CD8-positive, alpha-beta memory T cell (primary cell): ENCODE measurements at regions not wholly inside any gene's neighbourhood (a gene's known extent, or its start where the extent isn't known, plus 50 kb on each side); places are given as distances from the start of the nearest gene placed in this dataset.

Experiments
- CTCF ChIA-PET: fragments of 350-600 bp; sonication (Branson Sonifier 250); formaldehyde crosslinking; loops from one replicate; lab custom pipeline; 2021; ENCODE audit warnings: antibody characterized with exemption; lab: Charles Lee
- POLR2A ChIA-PET: fragments of 350-600 bp; sonication (Branson Sonifier 250); formaldehyde crosslinking; loops from one replicate; lab custom pipeline; 2021; ENCODE audit warnings: antibody characterized with exemption; lab: Charles Lee
- DNase-seq, 5 donors: peaks; one replicate each; pipeline versions ENCODE4 v3.0.0 to v3.0.0-alpha.2; 2020 to 2022; ENCODE audit warnings: mixed read lengths in 1 of 5
- H3K27ac ChIP-seq: one replicate; pipeline ENCODE4 v1.7.0; 2013; ENCODE audit warnings: low read depth, mild to moderate bottlenecking, low read length, moderate library complexity
- H3K27me3 ChIP-seq: 2 replicates; pipeline ENCODE4 v1.7.0; 2013; ENCODE audit warnings: low read length, mild to moderate bottlenecking; ENCODE audit not compliant: insufficient read depth, poor library complexity, severe bottlenecking
- H3K36me3 ChIP-seq: 2 replicates; pipeline ENCODE4 v1.7.0; 2013; ENCODE audit warnings: mild to moderate bottlenecking, low read length, moderate library complexity; ENCODE audit not compliant: insufficient read depth
- H3K4me1 ChIP-seq: 2 replicates; pipeline ENCODE4 v1.7.0; 2013; ENCODE audit warnings: mild to moderate bottlenecking, low read length, moderate library complexity; ENCODE audit not compliant: insufficient read depth
- H3K4me3 ChIP-seq: 2 replicates; pipeline ENCODE4 v1.7.0; 2013; ENCODE audit warnings: mild to moderate bottlenecking, low read length
- H3K9me3 ChIP-seq: 2 replicates; pipeline ENCODE4 v1.7.0; 2013; ENCODE audit warnings: mild to moderate bottlenecking, low read length
- H3K27ac Mint-ChIP-seq, 8 donors: one replicate each; pipeline ENCODE4 v1.8.0; 2020 to 2021; ENCODE audit warnings: mixed read lengths in 8 of 8, mild to moderate bottlenecking in 6 of 8, inconsistent platforms in 3 of 8, moderate library complexity in 3 of 8
- H3K27me3 Mint-ChIP-seq, 2 donors: one replicate each; pipeline ENCODE4 v1.8.0; 2020 to 2021; ENCODE audit warnings: mixed read lengths in 2 of 2, mild to moderate bottlenecking in 1 of 2, moderate library complexity in 1 of 2
- H3K36me3 Mint-ChIP-seq, 3 donors: one replicate each; pipeline ENCODE4 v1.8.0; 2020 to 2021; ENCODE audit warnings: mixed read lengths in 3 of 3, inconsistent platforms in 1 of 3, mild to moderate bottlenecking in 1 of 3
- H3K4me1 Mint-ChIP-seq, 3 donors: one replicate each; pipeline ENCODE4 v1.8.0; 2020 to 2021; ENCODE audit warnings: mixed read lengths in 3 of 3, inconsistent platforms in 1 of 3, mild to moderate bottlenecking in 1 of 3
- H3K4me3 Mint-ChIP-seq, 7 donors: one replicate each; pipeline ENCODE4 v1.8.0; 2020 to 2021; ENCODE audit warnings: mixed read lengths in 7 of 7, mild to moderate bottlenecking in 6 of 7, moderate library complexity in 4 of 7, inconsistent platforms in 2 of 7
- H3K9me3 Mint-ChIP-seq, 5 donors: one replicate each; pipeline ENCODE4 v1.8.0; 2020 to 2022; ENCODE audit warnings: mixed read lengths in 5 of 5, mild to moderate bottlenecking in 3 of 5, moderate library complexity in 2 of 5, inconsistent platforms in 1 of 5

GRCh38 chr2:13572466-13572865 is 855.7 kb downstream of the TRIB2 start:
- H3K9me3 Mint-ChIP-seq = peaks cover 0 to 7% (median 4%) of the 10 kb centered on the region in 5 donors
- Histone ChIP-seq H3K4me1 (no peaks in the 10 kb centered on the region), H3K9me3 (no peaks in the 10 kb centered on the region), H3K27ac (no peak overlapping the region), H3K27me3 (no peaks in the 10 kb centered on the region), H3K4me3 (no peak overlapping the region), H3K36me3 (no peaks in the 10 kb centered on the region)
- no peaks in the 10 kb centered on the region for H3K27me3 Mint-ChIP-seq
- no peak overlapping the region for H3K4me3 Mint-ChIP-seq
- ChIA-PET CTCF (no interaction called here), POLR2A (no interaction called here)
- no peak for DNase-seq
- H3K4me1 Mint-ChIP-seq = no peaks in the 10 kb centered on the region
- H3K27ac Mint-ChIP-seq = no peak overlapping the region
- no peaks in the 10 kb centered on the region for H3K36me3 Mint-ChIP-seq

GRCh38 chr2:13574831-13575230 is 858.1 kb downstream of the TRIB2 start:
- Histone ChIP-seq H3K36me3 (no peaks in the 10 kb centered on the region), H3K4me3 (no peak overlapping the region), H3K27me3 (no peaks in the 10 kb centered on the region), H3K27ac (no peak overlapping the region), H3K4me1 (no peaks in the 10 kb centered on the region), H3K9me3 (no peaks in the 10 kb centered on the region)
- Mint-ChIP-seq H3K9me3 (peaks cover 0 to 8% (median 4%) of the 10 kb centered on the region in 5 donors), H3K27ac (no peak overlapping the region), H3K36me3 (no peaks in the 10 kb centered on the region), H3K4me1 (no peaks in the 10 kb centered on the region), H3K27me3 (no peaks in the 10 kb centered on the region), H3K4me3 (no peak overlapping the region)
- POLR2A ChIA-PET = no interaction called here
- CTCF ChIA-PET = no interaction called here
- no peak for DNase-seq

- H3K27ac ChIP-seq = no peak overlapping the region
- no peaks in the 10 kb centered on the region for H3K9me3 ChIP-seq
- Mint-ChIP-seq H3K4me3 (no peak overlapping the region), H3K27me3 (peaks cover 0 to 1% of the 10 kb centered on the region in 2 donors), H3K36me3 (no peaks in the 10 kb centered on the region), H3K9me3 (peaks cover 0 to 8% (median 4%) of the 10 kb centered on the region in 5 donors), H3K27ac (no peak overlapping the region), H3K4me1 (no peaks in the 10 kb centered on the region)
- POLR2A ChIA-PET = no interaction called here
- no peaks in the 10 kb centered on the region for H3K4me1 ChIP-seq
- CTCF ChIA-PET = no interaction called here
- DNase-seq = no peak
- no peaks in the 10 kb centered on the region for H3K27me3 ChIP-seq
- H3K4me3 ChIP-seq = no peak overlapping the region
- H3K36me3 ChIP-seq = no peaks in the 10 kb centered on the region
Observed at GRCh38 chr2:13576406-13577036, 859.8 kb downstream of the TRIB2 start.

- Mint-ChIP-seq H3K4me1 (no peaks in the 10 kb centered on the region), H3K36me3 (no peaks in the 10 kb centered on the region), H3K27ac (no peak overlapping the region), H3K9me3 (peaks cover 0 to 8% (median 4%) of the 10 kb centered on the region in 5 donors), H3K4me3 (no peak overlapping the region), H3K27me3 (peaks cover 0 to 1% of the 10 kb centered on the region in 2 donors)
- ChIA-PET POLR2A (no interaction called here), CTCF (no interaction called here)
- Histone ChIP-seq H3K27me3 (no peaks in the 10 kb centered on the region), H3K27ac (no peak overlapping the region), H3K36me3 (no peaks in the 10 kb centered on the region), H3K9me3 (no peaks in the 10 kb centered on the region), H3K4me1 (no peaks in the 10 kb centered on the region), H3K4me3 (no peak overlapping the region)
- DNase-seq = no peak
Observed at GRCh38 chr2:13578547-13578946, 861.8 kb downstream of the TRIB2 start.

- Histone ChIP-seq H3K27ac (no peak overlapping the region), H3K36me3 (no peaks in the 10 kb centered on the region), H3K9me3 (no peaks in the 10 kb centered on the region), H3K27me3 (no peaks in the 10 kb centered on the region), H3K4me1 (no peaks in the 10 kb centered on the region), H3K4me3 (no peak overlapping the region)
- Mint-ChIP-seq H3K27me3 (peaks cover 0 to 1% of the 10 kb centered on the region in 2 donors), H3K27ac (no peak overlapping the region), H3K9me3 (peaks cover 0 to 7% (median 2%) of the 10 kb centered on the region in 5 donors), H3K36me3 (no peaks in the 10 kb centered on the region), H3K4me1 (no peaks in the 10 kb centered on the region), H3K4me3 (no peak overlapping the region)
- DNase-seq = no peak
- CTCF ChIA-PET = no interaction called here
- POLR2A ChIA-PET = no interaction called here
Observed at GRCh38 chr2:13581471-13581870, 864.7 kb downstream of the TRIB2 start.

- Histone ChIP-seq H3K4me1 (no peaks in the 10 kb centered on the region), H3K9me3 (no peaks in the 10 kb centered on the region), H3K27ac (no peak overlapping the region), H3K36me3 (no peaks in the 10 kb centered on the region), H3K27me3 (no peaks in the 10 kb centered on the region), H3K4me3 (no peak overlapping the region)
- DNase-seq = no peak
- Mint-ChIP-seq H3K4me3 (no peak overlapping the region), H3K27me3 (peaks cover 0 to 1% of the 10 kb centered on the region in 2 donors), H3K4me1 (no peaks in the 10 kb centered on the region), H3K27ac (no peak overlapping the region), H3K9me3 (peaks cover 0 to 12% (median 0%) of the 10 kb centered on the region in 5 donors), H3K36me3 (no peaks in the 10 kb centered on the region)
- ChIA-PET CTCF (no interaction called here), POLR2A (no interaction called here)
Observed at GRCh38 chr2:13583609-13584008, 866.9 kb downstream of the TRIB2 start.

- Histone ChIP-seq H3K36me3 (no peaks in the 10 kb centered on the region), H3K4me3 (no peak overlapping the region), H3K27ac (no peak overlapping the region), H3K9me3 (no peaks in the 10 kb centered on the region), H3K27me3 (no peaks in the 10 kb centered on the region), H3K4me1 (no peaks in the 10 kb centered on the region)
- no peaks in the 10 kb centered on the region for H3K4me1 Mint-ChIP-seq
- DNase-seq = no peak
- no peak overlapping the region for H3K27ac Mint-ChIP-seq
- H3K27me3 Mint-ChIP-seq = peaks cover 0 to 1% of the 10 kb centered on the region in 2 donors
- peaks cover 0 to 12% (median 0%) of the 10 kb centered on the region in 5 donors for H3K9me3 Mint-ChIP-seq
- H3K36me3 Mint-ChIP-seq = no peaks in the 10 kb centered on the region
- CTCF ChIA-PET = no interaction called here
- POLR2A ChIA-PET = no interaction called here
- no peak overlapping the region for H3K4me3 Mint-ChIP-seq
Observed at GRCh38 chr2:13584020-13584419, 867.3 kb downstream of the TRIB2 start.

- no peaks in the 10 kb centered on the region for H3K9me3 ChIP-seq
- no peaks in the 10 kb centered on the region for H3K36me3 ChIP-seq
- Mint-ChIP-seq H3K4me1 (no peaks in the 10 kb centered on the region), H3K27me3 (peaks cover 0 to 1% of the 10 kb centered on the region in 2 donors), H3K9me3 (peaks cover 0 to 16% (median 3%) of the 10 kb centered on the region in 5 donors), H3K4me3 (no peak overlapping the region), H3K27ac (no peak overlapping the region), H3K36me3 (no peaks in the 10 kb centered on the region)
- CTCF ChIA-PET = no interaction called here
- DNase-seq = no peak
- H3K4me1 ChIP-seq = no peaks in the 10 kb centered on the region
- POLR2A ChIA-PET = no interaction called here
- no peaks in the 10 kb centered on the region for H3K27me3 ChIP-seq
- H3K27ac ChIP-seq = no peak overlapping the region
- no peak overlapping the region for H3K4me3 ChIP-seq
Observed at GRCh38 chr2:13585732-13586131, 869.0 kb downstream of the TRIB2 start.
